Liver (tissue), 8 donors: ENCODE measurements at regions not wholly inside any gene's neighbourhood (a gene's known extent, or its start where the extent isn't known, plus 50 kb on each side); places are given as distances from the start of the nearest gene placed in this dataset.
A peak's percentile ranks its signal among the peaks of the same experiment; 100 is the strongest.

Experiments used
- DNase-seq: peaks from one replicate; pipeline ENCODE4 v3.0.0-alpha.2; 2017; ENCODE audit warnings: low spot score
- H3K27ac ChIP-seq, 2 donors: one replicate each; pipeline ENCODE4 v1.7.0; 2013; ENCODE audit warnings: inconsistent platforms in 2 of 2, low read length in 2 of 2, control low read depth in 1 of 2, low read depth in 1 of 2, mild to moderate bottlenecking in 1 of 2
- H3K27me3 ChIP-seq, 4 donors: one replicate each; pipeline versions ENCODE4 v1.6.1 to v1.7.0; 2013; ENCODE audit warnings: low read length in 3 of 4, inconsistent platforms in 1 of 4, mild to moderate bottlenecking in 1 of 4, moderate library complexity in 1 of 4; ENCODE audit not compliant: control insufficient read depth in 4 of 4, insufficient read depth in 4 of 4
- H3K36me3 ChIP-seq, 4 donors: one replicate each; pipeline versions ENCODE4 v1.6.1 to v1.7.0; 2013; ENCODE audit warnings: low read length in 3 of 4, mild to moderate bottlenecking in 3 of 4, low read depth in 1 of 4, moderate library complexity in 1 of 4; ENCODE audit not compliant: control insufficient read depth in 4 of 4, insufficient read depth in 3 of 4
- H3K4me1 ChIP-seq, 4 donors: one replicate each; pipeline versions ENCODE4 v1.6.1 to v1.7.0; 2013; ENCODE audit warnings: low read length in 3 of 4, mild to moderate bottlenecking in 3 of 4, moderate library complexity in 1 of 4; ENCODE audit not compliant: control insufficient read depth in 4 of 4, insufficient read depth in 4 of 4
- H3K4me3 ChIP-seq, 3 donors: one replicate each; pipeline versions ENCODE4 v1.6.1 to v1.7.0; 2013; ENCODE audit warnings: low read length in 3 of 3, control low read depth in 1 of 3, low read depth in 1 of 3, mild to moderate bottlenecking in 1 of 3
- H3K9ac ChIP-seq, 2 donors: one replicate each; pipeline ENCODE4 v1.7.0; 2013; ENCODE audit warnings: low read length in 2 of 2, mild to moderate bottlenecking in 2 of 2, moderate library complexity in 2 of 2, control low read depth in 1 of 2, low read depth in 1 of 2
- H3K9me3 ChIP-seq, 4 donors: one replicate each; pipeline versions ENCODE4 v1.6.1 to v1.7.0; 2013; ENCODE audit warnings: low read length in 3 of 4; ENCODE audit not compliant: control insufficient read depth in 4 of 4
- CTCF ChIP-seq: fragments of 150-350 bp; IDR thresholded peaks from 2 replicates; pipeline ENCODE4 v1.5.1; 2017; ENCODE audit warnings: improper control_type of control experiment, low read depth, low read length; ENCODE audit not compliant: missing input control
- EGR1 ChIP-seq, 2 donors: IDR thresholded peaks; 2 replicates each; pipeline ENCODE4 v1.6.1; 2016 to 2018; ENCODE audit warnings: antibody characterized with exemption in 2 of 2, low read depth in 2 of 2
- FOXA1 ChIP-seq: IDR thresholded peaks from 2 replicates; pipeline ENCODE4 v1.6.1; 2016; ENCODE audit warnings: antibody characterized with exemption
- FOXA2 ChIP-seq: IDR thresholded peaks from 2 replicates; pipeline ENCODE4 v1.6.1; 2016; ENCODE audit warnings: antibody characterized with exemption
- GABPA ChIP-seq, 2 donors: IDR thresholded peaks in 1 of 2; conservative IDR thresholded peaks in 1 of 2; 2 replicates each; pipeline ENCODE4 v1.6.1; 2016; ENCODE audit warnings: antibody characterized with exemption in 2 of 2, mild to moderate bottlenecking in 1 of 2, moderate library complexity in 1 of 2
- HNF4A ChIP-seq, 2 donors: conservative IDR thresholded peaks; 2 replicates each; pipeline ENCODE4 v1.6.1; 2016; ENCODE audit warnings: antibody characterized with exemption in 2 of 2, mild to moderate bottlenecking in 2 of 2
- HNF4G ChIP-seq: IDR thresholded peaks from 2 replicates; pipeline ENCODE4 v1.6.1; 2016; ENCODE audit warnings: antibody characterized with exemption
- JUND ChIP-seq, 2 donors: IDR thresholded peaks; 2 replicates each; pipeline ENCODE4 v1.6.1; 2016; ENCODE audit warnings: antibody characterized with exemption in 2 of 2
- MAX ChIP-seq: IDR thresholded peaks from 2 replicates; pipeline ENCODE4 v1.6.1; 2016; ENCODE audit warnings: antibody characterized with exemption
- NR2F2 ChIP-seq: IDR thresholded peaks from 2 replicates; pipeline ENCODE4 v1.6.1; 2016; ENCODE audit warnings: antibody characterized with exemption
- RAD21 ChIP-seq, 2 donors: IDR thresholded peaks; 2 replicates each; pipeline ENCODE4 v1.6.1; 2016; ENCODE audit warnings: antibody characterized with exemption in 2 of 2, mild to moderate bottlenecking in 2 of 2
- REST ChIP-seq: IDR thresholded peaks from 2 replicates; pipeline ENCODE4 v1.6.1; 2016; ENCODE audit warnings: antibody characterized with exemption, mild to moderate bottlenecking
- YY1 ChIP-seq: IDR thresholded peaks from 2 replicates; pipeline ENCODE4 v1.6.1; 2016; ENCODE audit warnings: antibody characterized with exemption, mild to moderate bottlenecking
- WGBS: extraction: QIAGEN DNeasy Blood & Tissue Kit; methylation state at CpG from one replicate; pipeline ENCODE4 v1.1.7; 2013; 5-methylcytosine and 5-hydroxymethylcytosine counted together
- TF ChIP-seq, protein P1 (sequence below): IDR thresholded peaks from 2 replicates; pipeline ENCODE4 v1.6.1; 2016; ENCODE audit warnings: antibody characterized with exemption
- TF ChIP-seq, protein P2 (sequence below): IDR thresholded peaks from 2 replicates; pipeline ENCODE4 v1.6.1; 2016; ENCODE audit warnings: antibody characterized with exemption
- donor health status: healthy.
- donor health status: healthy.
- donor health status: healthy.
- donor health status: healthy.
- donor health status: healthy.

GRCh38 chr6:7468382-7469081, 72.9 kb upstream of the DSP start:
- no peaks in the 10 kb centered on the region for H3K4me1 ChIP-seq
- TF ChIP-seq JUND (IDR thresholded peaks at IDR 0.05) (no peak), FOXA2 (no peak)
- TF ChIP-seq, protein P1, sequence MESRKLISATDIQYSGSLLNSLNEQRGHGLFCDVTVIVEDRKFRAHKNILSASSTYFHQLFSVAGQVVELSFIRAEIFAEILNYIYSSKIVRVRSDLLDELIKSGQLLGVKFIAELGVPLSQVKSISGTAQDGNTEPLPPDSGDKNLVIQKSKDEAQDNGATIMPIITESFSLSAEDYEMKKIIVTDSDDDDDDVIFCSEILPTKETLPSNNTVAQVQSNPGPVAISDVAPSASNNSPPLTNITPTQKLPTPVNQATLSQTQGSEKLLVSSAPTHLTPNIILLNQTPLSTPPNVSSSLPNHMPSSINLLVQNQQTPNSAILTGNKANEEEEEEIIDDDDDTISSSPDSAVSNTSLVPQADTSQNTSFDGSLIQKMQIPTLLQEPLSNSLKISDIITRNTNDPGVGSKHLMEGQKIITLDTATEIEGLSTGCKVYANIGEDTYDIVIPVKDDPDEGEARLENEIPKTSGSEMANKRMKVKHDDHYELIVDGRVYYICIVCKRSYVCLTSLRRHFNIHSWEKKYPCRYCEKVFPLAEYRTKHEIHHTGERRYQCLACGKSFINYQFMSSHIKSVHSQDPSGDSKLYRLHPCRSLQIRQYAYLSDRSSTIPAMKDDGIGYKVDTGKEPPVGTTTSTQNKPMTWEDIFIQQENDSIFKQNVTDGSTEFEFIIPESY = no peak
- DNase-seq = peak; percentile 51
- no peaks in the 10 kb centered on the region for H3K36me3 ChIP-seq
- WGBS = 66% methylated on average over 21 of the region's 21 CpGs
- H3K9me3 ChIP-seq = no peaks in the 10 kb centered on the region
- no peaks in the 10 kb centered on the region for H3K27me3 ChIP-seq
- H3K27ac ChIP-seq = no peak overlapping the region
- no peak overlapping the region for H3K4me3 ChIP-seq
- no peak overlapping the region for H3K9ac ChIP-seq

- no peak overlapping the region for H3K27ac ChIP-seq
- no peaks in the 10 kb centered on the region for H3K27me3 ChIP-seq
- H3K4me3 ChIP-seq = no peak overlapping the region
- no peaks in the 10 kb centered on the region for H3K9me3 ChIP-seq
- H3K9ac ChIP-seq = no peak overlapping the region
- WGBS = 55% methylated on average over 4 of the region's 4 CpGs
- no peaks in the 10 kb centered on the region for H3K4me1 ChIP-seq
- no peak for DNase-seq
- TF ChIP-seq REST = no peak
- TF ChIP-seq EGR1 (IDR thresholded peaks at IDR 0.05; ENCODE audit: low read depth in 2 of 2) = no peak
- no peak for TF ChIP-seq GABPA (IDR thresholded peaks at IDR 0.05 in 1 of 2, conservative IDR thresholded peaks at IDR 0.05 in 1 of 2)
- TF ChIP-seq FOXA1 = no peak
- no peaks in the 10 kb centered on the region for H3K36me3 ChIP-seq
Measured at GRCh38 chr6:7469696-7470095, 71.8 kb upstream of the DSP start.

DNA sequence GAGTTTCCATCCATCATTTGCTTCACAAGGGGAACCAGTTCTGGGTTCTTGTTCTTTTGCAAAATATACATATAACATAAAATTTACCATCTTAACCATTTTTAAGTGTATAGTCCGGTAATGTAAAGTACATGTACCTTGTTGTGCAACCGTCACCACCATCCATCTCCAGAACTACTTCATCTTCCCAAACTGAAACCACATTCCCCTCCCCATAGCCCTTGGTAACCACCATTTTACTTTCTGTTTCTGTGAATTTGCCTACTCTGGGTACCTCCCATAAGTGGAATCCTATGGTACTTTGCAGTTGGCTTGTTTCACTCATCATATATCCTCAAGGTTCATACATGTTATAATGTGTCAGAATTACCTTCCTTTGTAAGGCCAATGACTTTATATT, 70.3 kb upstream of the DSP start:
- Histone ChIP-seq H3K27ac (no peak overlapping the region), H3K27me3 (no peaks in the 10 kb centered on the region), H3K4me3 (no peak overlapping the region), H3K36me3 (no peaks in the 10 kb centered on the region), H3K9me3 (no peaks in the 10 kb centered on the region), H3K9ac (no peak overlapping the region), H3K4me1 (no peaks in the 10 kb centered on the region)
- WGBS = 82% methylated on average over 2 of the region's 2 CpGs
- no peak for DNase-seq
- no peak for TF ChIP-seq RAD21 (IDR thresholded peaks at IDR 0.05)
- no peak for TF ChIP-seq HNF4G
- no peak for TF ChIP-seq YY1
- TF ChIP-seq MAX = no peak
- TF ChIP-seq, protein P1 = no peak
- no peak for TF ChIP-seq GABPA (IDR thresholded peaks at IDR 0.05 in 1 of 2, conservative IDR thresholded peaks at IDR 0.05 in 1 of 2)
- TF ChIP-seq CTCF = no peak
- TF ChIP-seq HNF4A (conservative IDR thresholded peaks at IDR 0.05) = no peak
- TF ChIP-seq, protein P2, sequence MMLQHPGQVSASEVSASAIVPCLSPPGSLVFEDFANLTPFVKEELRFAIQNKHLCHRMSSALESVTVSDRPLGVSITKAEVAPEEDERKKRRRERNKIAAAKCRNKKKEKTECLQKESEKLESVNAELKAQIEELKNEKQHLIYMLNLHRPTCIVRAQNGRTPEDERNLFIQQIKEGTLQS = no peak
- TF ChIP-seq FOXA1 = no peak
- no peak for TF ChIP-seq NR2F2
- no peak for TF ChIP-seq FOXA2
- no peak for TF ChIP-seq EGR1 (IDR thresholded peaks at IDR 0.05; ENCODE audit: low read depth in 2 of 2)
